IMR-90 (cell line): ENCODE measurements at regions not wholly inside any gene's neighbourhood (a gene's known extent, or its start where the extent isn't known, plus 50 kb on each side); places are given as distances from the start of the nearest gene placed in this dataset.

ENCODE experiments used
- CEBPB ChIP-seq: IDR thresholded peaks from 2 replicates; pipeline ENCODE4 v1.6.1; 2012; ENCODE audit warnings: low read depth, low read length, improper control_type of control experiment
- ELK1 ChIP-seq: fragments of 150-350 bp; IDR thresholded peaks from 2 replicates; pipeline ENCODE4 v1.6.1; 2016; ENCODE audit warnings: low read depth, mild to moderate bottlenecking, low read length, moderate library complexity, borderline replicate concordance
- FOS ChIP-seq: fragments of 150-350 bp; IDR thresholded peaks from 2 replicates; pipeline ENCODE4 v1.6.1; 2016; ENCODE audit warnings: low read depth, low read length
- MAFK ChIP-seq: IDR thresholded peaks from 2 replicates; pipeline ENCODE4 v1.6.1; 2012; ENCODE audit warnings: low read depth, low read length, improper control_type of control experiment
- MXI1 ChIP-seq: IDR thresholded peaks from 2 replicates; pipeline ENCODE4 v1.6.1; 2012; ENCODE audit warnings: low read depth, mild to moderate bottlenecking, low read length, moderate library complexity, borderline replicate concordance
- POLR2A ChIP-seq: IDR thresholded peaks from 2 replicates; pipeline ENCODE4 v1.6.1; 2012; ENCODE audit warnings: mild to moderate bottlenecking, low read depth, low read length
- RAD21 ChIP-seq: IDR thresholded peaks from 2 replicates; pipeline ENCODE4 v1.6.1; 2012; ENCODE audit warnings: low read length, improper control_type of control experiment
- RCOR1 ChIP-seq: IDR thresholded peaks from 2 replicates; pipeline ENCODE4 v1.6.1; 2012; ENCODE audit warnings: mild to moderate bottlenecking, low read length, improper control_type of control experiment; ENCODE audit not compliant: insufficient replicate concordance
- TF ChIP-seq, protein P1 (sequence below): conservative IDR thresholded peaks from 2 replicates; pipeline ENCODE4 v1.5.1; 2012; ENCODE audit warnings: mild to moderate bottlenecking, low read depth, low read length, improper control_type of control experiment
- TF ChIP-seq, protein P2 (sequence below): fragments of 150-350 bp; IDR thresholded peaks from 2 replicates; pipeline ENCODE4 v1.6.1; 2017; ENCODE audit warnings: mild to moderate bottlenecking, antibody characterized with exemption, low read length, low read depth

DNA sequence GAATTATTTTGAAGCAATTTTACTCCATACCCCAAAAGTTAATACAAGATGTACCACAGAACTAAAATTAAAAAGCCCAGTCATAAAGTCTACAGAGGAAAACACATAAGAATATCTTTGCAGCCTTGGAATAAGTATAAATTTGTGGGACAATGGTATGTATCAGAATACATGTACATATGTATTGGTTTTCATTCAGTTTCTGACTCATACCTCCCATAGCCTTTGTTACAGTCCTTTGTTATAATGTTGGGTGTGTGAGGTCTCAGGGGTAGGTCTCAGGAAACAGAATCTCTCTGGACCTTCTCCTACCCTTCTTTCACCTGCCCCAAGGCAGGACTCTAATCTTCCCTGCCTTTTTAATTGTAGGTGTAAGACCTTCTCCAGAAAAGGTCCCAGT lies 1370.7 kb upstream of the CDH2 start:
- TF ChIP-seq CEBPB (no peak), RCOR1 (no peak), FOS (no peak), POLR2A (no peak), RAD21 (no peak), MAFK (no peak), ELK1 (no peak), MXI1 (no peak)
- TF ChIP-seq, protein P1, sequence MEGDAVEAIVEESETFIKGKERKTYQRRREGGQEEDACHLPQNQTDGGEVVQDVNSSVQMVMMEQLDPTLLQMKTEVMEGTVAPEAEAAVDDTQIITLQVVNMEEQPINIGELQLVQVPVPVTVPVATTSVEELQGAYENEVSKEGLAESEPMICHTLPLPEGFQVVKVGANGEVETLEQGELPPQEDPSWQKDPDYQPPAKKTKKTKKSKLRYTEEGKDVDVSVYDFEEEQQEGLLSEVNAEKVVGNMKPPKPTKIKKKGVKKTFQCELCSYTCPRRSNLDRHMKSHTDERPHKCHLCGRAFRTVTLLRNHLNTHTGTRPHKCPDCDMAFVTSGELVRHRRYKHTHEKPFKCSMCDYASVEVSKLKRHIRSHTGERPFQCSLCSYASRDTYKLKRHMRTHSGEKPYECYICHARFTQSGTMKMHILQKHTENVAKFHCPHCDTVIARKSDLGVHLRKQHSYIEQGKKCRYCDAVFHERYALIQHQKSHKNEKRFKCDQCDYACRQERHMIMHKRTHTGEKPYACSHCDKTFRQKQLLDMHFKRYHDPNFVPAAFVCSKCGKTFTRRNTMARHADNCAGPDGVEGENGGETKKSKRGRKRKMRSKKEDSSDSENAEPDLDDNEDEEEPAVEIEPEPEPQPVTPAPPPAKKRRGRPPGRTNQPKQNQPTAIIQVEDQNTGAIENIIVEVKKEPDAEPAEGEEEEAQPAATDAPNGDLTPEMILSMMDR = no peak
- TF ChIP-seq, protein P2, sequence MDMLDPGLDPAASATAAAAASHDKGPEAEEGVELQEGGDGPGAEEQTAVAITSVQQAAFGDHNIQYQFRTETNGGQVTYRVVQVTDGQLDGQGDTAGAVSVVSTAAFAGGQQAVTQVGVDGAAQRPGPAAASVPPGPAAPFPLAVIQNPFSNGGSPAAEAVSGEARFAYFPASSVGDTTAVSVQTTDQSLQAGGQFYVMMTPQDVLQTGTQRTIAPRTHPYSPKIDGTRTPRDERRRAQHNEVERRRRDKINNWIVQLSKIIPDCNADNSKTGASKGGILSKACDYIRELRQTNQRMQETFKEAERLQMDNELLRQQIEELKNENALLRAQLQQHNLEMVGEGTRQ = no peak
